ENCODE measurements at regions not wholly inside any gene's neighbourhood (a gene's known extent, or its start where the extent isn't known, plus 50 kb on each side); places are given as distances from the start of the nearest gene placed in this dataset.

DNA sequence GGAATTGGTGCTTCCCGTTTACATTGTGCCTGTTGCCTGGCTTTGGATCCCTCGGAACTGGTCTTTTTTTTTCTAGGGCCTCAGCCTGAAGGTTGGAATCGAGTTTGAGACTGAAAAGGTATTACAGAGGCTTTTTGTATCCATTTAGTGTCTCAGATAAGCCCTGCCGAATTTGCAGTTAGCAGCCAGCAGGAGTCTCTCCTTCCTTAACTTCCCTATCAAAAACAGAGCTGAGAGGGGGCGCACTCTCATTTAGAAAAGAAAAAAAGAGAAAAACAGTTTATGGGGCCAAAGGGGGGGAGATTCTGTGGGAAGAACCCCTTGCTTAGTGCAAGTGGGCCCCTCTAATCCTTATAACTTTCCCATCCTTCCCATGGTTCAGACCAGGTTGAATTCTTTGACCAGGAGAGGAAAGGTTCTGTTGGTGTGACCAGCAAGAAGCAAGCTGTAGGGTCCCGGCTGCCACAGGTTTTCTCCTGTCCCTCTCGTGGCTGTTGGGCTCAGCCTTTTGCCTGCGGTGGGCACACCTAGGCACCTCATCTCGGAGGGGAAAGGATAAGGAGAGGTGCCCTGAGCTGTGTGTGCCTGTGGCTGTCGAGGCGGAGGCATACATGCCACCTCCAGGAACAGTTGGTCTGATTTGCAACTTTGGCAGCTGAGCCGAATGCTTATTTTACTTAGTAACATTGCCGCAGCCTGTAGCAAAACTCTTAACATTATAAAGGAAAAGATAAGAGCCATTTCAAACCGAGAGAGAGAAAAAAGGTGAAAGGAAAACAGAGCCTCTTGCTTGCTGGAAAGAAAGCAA, 565.0 kb upstream of the CNTN5 start:
- Histone ChIP-seq H3K27me3 (ENCODE audit: control insufficient read depth, low read length) (no peaks in the 10 kb centered on the region), H3K9me2 (replicated peaks; ENCODE audit: control insufficient read depth, low read length) (no peaks in the 10 kb centered on the region), H3K4me3 (ENCODE audit: low read length) (no peak overlapping the region), H3K27ac (ENCODE audit: low read depth, low read length) (no peak overlapping the region), H3K4me2 (ENCODE audit: low read length) (no peak overlapping the region), H3K36me3 (ENCODE audit: control insufficient read depth, low read length) (no peaks in the 10 kb centered on the region), H3K79me2 (ENCODE audit: control insufficient read depth, low read length) (no peaks in the 10 kb centered on the region), H3K9me3 (ENCODE audit: control insufficient read depth, insufficient read depth, low read length) (no peaks in the 10 kb centered on the region; the same call in 1 of the 2 replicates), H3F3A (ENCODE audit: control insufficient read depth, insufficient read depth) (no peaks in the 10 kb centered on the region), H3K4me1 (ENCODE audit: control insufficient read depth, low read length) (no peaks in the 10 kb centered on the region), H4K20me1 (ENCODE audit: control insufficient read depth, insufficient read depth, low read depth, low read length) (no peaks in the 10 kb centered on the region)
- TF ChIP-seq EZH2phosphoT487 (IDR thresholded peaks at IDR 0.05; ENCODE audit: borderline replicate concordance, low read length) = no peak
- TF ChIP-seq, protein P1, sequence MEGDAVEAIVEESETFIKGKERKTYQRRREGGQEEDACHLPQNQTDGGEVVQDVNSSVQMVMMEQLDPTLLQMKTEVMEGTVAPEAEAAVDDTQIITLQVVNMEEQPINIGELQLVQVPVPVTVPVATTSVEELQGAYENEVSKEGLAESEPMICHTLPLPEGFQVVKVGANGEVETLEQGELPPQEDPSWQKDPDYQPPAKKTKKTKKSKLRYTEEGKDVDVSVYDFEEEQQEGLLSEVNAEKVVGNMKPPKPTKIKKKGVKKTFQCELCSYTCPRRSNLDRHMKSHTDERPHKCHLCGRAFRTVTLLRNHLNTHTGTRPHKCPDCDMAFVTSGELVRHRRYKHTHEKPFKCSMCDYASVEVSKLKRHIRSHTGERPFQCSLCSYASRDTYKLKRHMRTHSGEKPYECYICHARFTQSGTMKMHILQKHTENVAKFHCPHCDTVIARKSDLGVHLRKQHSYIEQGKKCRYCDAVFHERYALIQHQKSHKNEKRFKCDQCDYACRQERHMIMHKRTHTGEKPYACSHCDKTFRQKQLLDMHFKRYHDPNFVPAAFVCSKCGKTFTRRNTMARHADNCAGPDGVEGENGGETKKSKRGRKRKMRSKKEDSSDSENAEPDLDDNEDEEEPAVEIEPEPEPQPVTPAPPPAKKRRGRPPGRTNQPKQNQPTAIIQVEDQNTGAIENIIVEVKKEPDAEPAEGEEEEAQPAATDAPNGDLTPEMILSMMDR (IDR thresholded peaks at IDR 0.05; ENCODE audit: low read depth, low read length, poor library complexity, severe bottlenecking) = no peak

DNA sequence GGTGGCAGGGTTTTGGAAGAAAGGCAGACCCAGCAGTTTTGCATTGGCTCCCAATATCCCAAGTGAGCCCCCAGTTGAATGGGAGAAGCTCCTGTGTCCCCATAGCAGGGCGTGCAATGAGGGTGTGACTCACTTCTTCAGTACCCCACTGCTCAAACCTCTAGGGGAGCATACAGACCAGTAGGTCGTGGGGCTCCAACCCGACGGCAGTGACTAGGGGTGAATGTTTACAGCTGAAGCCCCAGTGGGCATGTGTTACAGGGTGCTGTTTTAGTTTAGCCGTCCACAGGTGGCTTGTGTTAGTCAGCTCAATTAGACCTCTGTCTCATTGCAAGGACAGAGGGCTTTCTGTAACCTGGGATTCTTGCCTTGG, 564.5 kb upstream of the CNTN5 start:
- Histone ChIP-seq H4K20me1 (ENCODE audit: control insufficient read depth, insufficient read depth, low read depth, low read length) (no peaks in the 10 kb centered on the region), H3K36me3 (ENCODE audit: control insufficient read depth, low read length) (no peaks in the 10 kb centered on the region), H3K27ac (ENCODE audit: low read depth, low read length) (no peak overlapping the region), H3K27me3 (ENCODE audit: control insufficient read depth, low read length) (no peaks in the 10 kb centered on the region), H3K79me2 (ENCODE audit: control insufficient read depth, low read length) (no peaks in the 10 kb centered on the region), H3K4me1 (ENCODE audit: control insufficient read depth, low read length) (no peaks in the 10 kb centered on the region), H3F3A (ENCODE audit: control insufficient read depth, insufficient read depth) (no peaks in the 10 kb centered on the region), H3K9me2 (replicated peaks; ENCODE audit: control insufficient read depth, low read length) (no peaks in the 10 kb centered on the region), H3K9me3 (ENCODE audit: control insufficient read depth, insufficient read depth, low read length) (no peaks in the 10 kb centered on the region; the same call in 1 of the 2 replicates), H3K4me2 (ENCODE audit: low read length) (no peak overlapping the region), H3K4me3 (ENCODE audit: low read length) (no peak overlapping the region)
- no peak for TF ChIP-seq EZH2phosphoT487 (IDR thresholded peaks at IDR 0.05; ENCODE audit: borderline replicate concordance, low read length)
- TF ChIP-seq, protein P1 (IDR thresholded peaks at IDR 0.05; ENCODE audit: low read depth, low read length, poor library complexity, severe bottlenecking) = no peak

DNA sequence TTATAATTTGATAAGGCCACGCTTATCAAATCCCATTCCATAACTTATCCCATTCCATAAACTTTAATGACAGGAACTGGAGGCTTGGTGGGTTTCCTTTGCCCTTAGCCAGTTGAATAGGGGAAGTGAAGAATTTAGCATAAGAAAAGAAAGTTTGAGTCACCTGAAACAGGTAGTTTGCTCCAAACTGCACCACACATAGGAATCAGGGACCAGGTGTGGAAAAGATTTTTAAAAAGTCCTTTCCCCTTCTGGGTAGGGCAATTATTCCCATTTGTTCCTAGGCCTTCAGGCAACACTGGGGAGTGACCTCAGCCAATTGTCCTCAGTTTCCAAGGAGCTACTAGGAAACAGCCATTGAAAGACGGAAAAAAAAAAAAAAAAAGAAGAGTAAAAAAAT, 525.7 kb upstream of the CNTN5 start:
- Histone ChIP-seq H3K9me3 (ENCODE audit: control insufficient read depth, insufficient read depth, low read length) (no peaks in the 10 kb centered on the region), H3K27ac (ENCODE audit: low read depth, low read length) (no peak overlapping the region), H3K4me1 (ENCODE audit: control insufficient read depth, low read length) (no peaks in the 10 kb centered on the region), H3K4me2 (ENCODE audit: low read length) (no peak overlapping the region), H4K20me1 (ENCODE audit: control insufficient read depth, insufficient read depth, low read depth, low read length) (no peaks in the 10 kb centered on the region), H3K27me3 (ENCODE audit: control insufficient read depth, low read length) (no peaks in the 10 kb centered on the region), H3F3A (ENCODE audit: control insufficient read depth, insufficient read depth) (no peaks in the 10 kb centered on the region), H3K79me2 (ENCODE audit: control insufficient read depth, low read length) (no peaks in the 10 kb centered on the region), H3K9me2 (replicated peaks; ENCODE audit: control insufficient read depth, low read length) (no peaks in the 10 kb centered on the region), H3K36me3 (ENCODE audit: control insufficient read depth, low read length) (no peaks in the 10 kb centered on the region), H3K4me3 (ENCODE audit: low read length) (no peak overlapping the region)
- TF ChIP-seq, protein P1 (IDR thresholded peaks at IDR 0.05; ENCODE audit: low read depth, low read length, poor library complexity, severe bottlenecking) = no peak
- TF ChIP-seq EZH2phosphoT487 (IDR thresholded peaks at IDR 0.05; ENCODE audit: borderline replicate concordance, low read length) = no peak
